OCI-LY1 (cell line): ENCODE measurements at regions not wholly inside any gene's neighbourhood (a gene's known extent, or its start where the extent isn't known, plus 50 kb on each side); places are given as distances from the start of the nearest gene placed in this dataset.

Experiments
- H2AFZ ChIP-seq: fragments of 200-600 bp; sonication (generic), shearing (Covaris generic); 2 replicates; pipeline ENCODE4 v1.6.0; 2014; ENCODE audit warnings: antibody characterized with exemption, mild to moderate bottlenecking, low read length
- H3F3A ChIP-seq: fragments of 200-600 bp; sonication (generic), shearing (Covaris generic); 2 replicates; pipeline ENCODE4 v1.6.0; 2014; ENCODE audit warnings: mild to moderate bottlenecking, antibody characterized with exemption, low read length, moderate library complexity; ENCODE audit not compliant: insufficient read depth
- H3K27ac ChIP-seq: fragments of 200-600 bp; sonication (generic); 2 replicates; pipeline ENCODE4 v1.5.1; 2014; ENCODE audit warnings: low read length, mixed run types, mild to moderate bottlenecking, low read depth; ENCODE audit not compliant: poor library complexity, severe bottlenecking
- H3K27me3 ChIP-seq: fragments of 200-600 bp; sonication (generic); 2 replicates; pipeline ENCODE4 v1.6.0; 2014; ENCODE audit warnings: antibody characterized with exemption, mild to moderate bottlenecking, low read length, moderate library complexity; ENCODE audit not compliant: insufficient read depth
- H3K36me3 ChIP-seq: fragments of 200-600 bp; sonication (generic); 2 replicates; pipeline ENCODE4 v1.6.1; 2014; ENCODE audit warnings: mild to moderate bottlenecking, antibody characterized with exemption, low read length, moderate library complexity, mixed read lengths; ENCODE audit not compliant: insufficient read depth
- H3K4me1 ChIP-seq: fragments of 200-600 bp; sonication (generic); 2 replicates; pipeline ENCODE4 v1.5.1; 2014; ENCODE audit warnings: mild to moderate bottlenecking, low read length, moderate library complexity; ENCODE audit not compliant: insufficient read depth, severe bottlenecking
- H3K4me2 ChIP-seq: fragments of 200-600 bp; sonication (generic), shearing (Covaris generic); 2 replicates; pipeline ENCODE4 v1.6.1; 2014; ENCODE audit warnings: low read length
- H3K4me3 ChIP-seq: fragments of 200-600 bp; sonication (generic); 2 replicates; pipeline ENCODE4 v1.5.1; 2014; ENCODE audit warnings: low read length, low read depth, mild to moderate bottlenecking, mixed read lengths; ENCODE audit not compliant: poor library complexity, severe bottlenecking
- H3K79me2 ChIP-seq: fragments of 200-600 bp; shearing (Covaris generic); 2 replicates; pipeline ENCODE4 v1.6.1; 2016; ENCODE audit warnings: mixed run types, low read length, mixed read lengths; ENCODE audit not compliant: insufficient read depth
- H3K9ac ChIP-seq: fragments of 200-600 bp; sonication (generic), shearing (Covaris generic); 2 replicates; pipeline ENCODE4 v1.6.1; 2014; ENCODE audit warnings: mild to moderate bottlenecking, low read length, mixed read lengths
- H3K9me2 ChIP-seq: fragments of 200-600 bp; sonication (generic), shearing (Covaris generic); 2 replicates; pipeline ENCODE4 v1.6.1; 2014; ENCODE audit warnings: low read depth, mild to moderate bottlenecking, low read length, mixed read lengths
- H3K9me3 ChIP-seq: fragments of 200-600 bp; shearing (Covaris generic); 2 replicates; pipeline ENCODE4 v1.6.1; 2014; ENCODE audit warnings: low read length, mixed read lengths
- H4K20me1 ChIP-seq: fragments of 200-600 bp; sonication (generic), shearing (Covaris generic); 2 replicates; pipeline ENCODE4 v1.6.0; 2016; ENCODE audit warnings: mild to moderate bottlenecking, low read length; ENCODE audit not compliant: insufficient read depth
- EZH2 ChIP-seq: fragments of 200-600 bp; sonication (generic), shearing (Covaris generic); IDR thresholded peaks from 2 replicates; pipeline ENCODE4 v1.8.0; 2017; ENCODE audit warnings: borderline replicate concordance, mixed run types, mild to moderate bottlenecking, antibody characterized with exemption, low read length, moderate library complexity, mixed read lengths
- TF ChIP-seq, protein P1 (sequence below): fragments of 200-600 bp; sonication (generic), shearing (Covaris generic); IDR thresholded peaks from 2 replicates; pipeline ENCODE4 v1.5.1; 2017; ENCODE audit warnings: mild to moderate bottlenecking, antibody characterized with exemption, low read length, moderate library complexity, mixed read lengths

- H3K79me2 ChIP-seq: no peaks in the 10 kb centered on the region
- H3K4me3 ChIP-seq: no peak overlapping the region
- no peak overlapping the region for H3K4me2 ChIP-seq
- H4K20me1 ChIP-seq: no peaks in the 10 kb centered on the region
- no peaks in the 10 kb centered on the region for H3K4me1 ChIP-seq
- H3F3A ChIP-seq: no peaks in the 10 kb centered on the region
- no peaks in the 10 kb centered on the region; the same call in 1 of the 2 replicates for H3K27me3 ChIP-seq
- H2AFZ ChIP-seq: no peak overlapping the region
- no peak overlapping the region for H3K9ac ChIP-seq
- no peaks in the 10 kb centered on the region for H3K9me3 ChIP-seq
- no peaks in the 10 kb centered on the region for H3K9me2 ChIP-seq
- TF ChIP-seq, protein P1, sequence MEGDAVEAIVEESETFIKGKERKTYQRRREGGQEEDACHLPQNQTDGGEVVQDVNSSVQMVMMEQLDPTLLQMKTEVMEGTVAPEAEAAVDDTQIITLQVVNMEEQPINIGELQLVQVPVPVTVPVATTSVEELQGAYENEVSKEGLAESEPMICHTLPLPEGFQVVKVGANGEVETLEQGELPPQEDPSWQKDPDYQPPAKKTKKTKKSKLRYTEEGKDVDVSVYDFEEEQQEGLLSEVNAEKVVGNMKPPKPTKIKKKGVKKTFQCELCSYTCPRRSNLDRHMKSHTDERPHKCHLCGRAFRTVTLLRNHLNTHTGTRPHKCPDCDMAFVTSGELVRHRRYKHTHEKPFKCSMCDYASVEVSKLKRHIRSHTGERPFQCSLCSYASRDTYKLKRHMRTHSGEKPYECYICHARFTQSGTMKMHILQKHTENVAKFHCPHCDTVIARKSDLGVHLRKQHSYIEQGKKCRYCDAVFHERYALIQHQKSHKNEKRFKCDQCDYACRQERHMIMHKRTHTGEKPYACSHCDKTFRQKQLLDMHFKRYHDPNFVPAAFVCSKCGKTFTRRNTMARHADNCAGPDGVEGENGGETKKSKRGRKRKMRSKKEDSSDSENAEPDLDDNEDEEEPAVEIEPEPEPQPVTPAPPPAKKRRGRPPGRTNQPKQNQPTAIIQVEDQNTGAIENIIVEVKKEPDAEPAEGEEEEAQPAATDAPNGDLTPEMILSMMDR: no peak
- H3K27ac ChIP-seq: no peak overlapping the region
- H3K36me3 ChIP-seq: no peaks in the 10 kb centered on the region
Measured at GRCh38 chr13:44305286-44305685, 68.3 kb upstream of the SERP2 start.

DNA sequence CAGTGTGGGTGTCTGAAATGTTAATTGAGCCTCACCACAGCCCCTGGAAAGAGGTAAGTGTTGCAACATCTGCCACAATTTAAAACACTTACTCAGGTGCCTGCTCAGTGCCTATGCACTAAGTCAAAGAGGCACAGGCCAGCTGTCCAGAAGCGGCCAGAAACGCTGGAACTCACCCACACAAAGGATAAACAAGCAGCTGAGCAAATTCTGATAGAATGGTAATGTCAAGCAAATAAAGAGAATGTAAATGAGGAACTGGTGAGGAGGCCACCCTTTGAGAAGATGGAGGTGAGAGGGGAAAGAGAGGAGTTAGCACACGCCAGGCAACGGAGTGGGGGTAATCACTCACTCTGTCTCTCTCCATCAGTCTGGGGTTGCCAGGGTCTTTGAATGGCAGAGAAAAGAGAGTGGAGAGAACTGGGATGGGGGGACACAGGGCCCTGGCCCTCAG, 67.7 kb upstream of the SERP2 start:
- TF ChIP-seq EZH2: no peak
- TF ChIP-seq, protein P1: no peak
- H2AFZ ChIP-seq: no peak overlapping the region
- H4K20me1 ChIP-seq: no peaks in the 10 kb centered on the region
- H3K9me2 ChIP-seq: no peaks in the 10 kb centered on the region
- no peaks in the 10 kb centered on the region for H3K36me3 ChIP-seq
- H3K9ac ChIP-seq: no peak overlapping the region
- H3K27ac ChIP-seq: no peak overlapping the region
- H3F3A ChIP-seq: no peaks in the 10 kb centered on the region
- H3K4me2 ChIP-seq: no peak overlapping the region
- no peaks in the 10 kb centered on the region for H3K4me1 ChIP-seq
- no peaks in the 10 kb centered on the region for H3K9me3 ChIP-seq
- no peaks in the 10 kb centered on the region; the same call in 1 of the 2 replicates for H3K27me3 ChIP-seq
- no peak overlapping the region for H3K4me3 ChIP-seq
- H3K79me2 ChIP-seq: no peaks in the 10 kb centered on the region

GRCh38 chr13:44306371-44307192, 67.0 kb upstream of the SERP2 start:
- Histone ChIP-seq H3K27ac (no peak overlapping the region), H3F3A (no peaks in the 10 kb centered on the region), H4K20me1 (no peaks in the 10 kb centered on the region), H2AFZ (no peak overlapping the region), H3K27me3 (no peaks in the 10 kb centered on the region; the same call in 1 of the 2 replicates), H3K4me3 (no peak overlapping the region), H3K9ac (no peak overlapping the region), H3K9me2 (no peaks in the 10 kb centered on the region), H3K9me3 (no peaks in the 10 kb centered on the region), H3K36me3 (no peaks in the 10 kb centered on the region), H3K4me1 (no peaks in the 10 kb centered on the region), H3K4me2 (no peak overlapping the region), H3K79me2 (no peaks in the 10 kb centered on the region)
- no peak for TF ChIP-seq EZH2
- TF ChIP-seq, protein P1: no peak
